ENCODE measurements at regions not wholly inside any gene's neighbourhood (a gene's known extent, or its start where the extent isn't known, plus 50 kb on each side); places are given as distances from the start of the nearest gene placed in this dataset.
A peak's percentile ranks its signal among the peaks of the same experiment; 100 is the strongest.

DNA sequence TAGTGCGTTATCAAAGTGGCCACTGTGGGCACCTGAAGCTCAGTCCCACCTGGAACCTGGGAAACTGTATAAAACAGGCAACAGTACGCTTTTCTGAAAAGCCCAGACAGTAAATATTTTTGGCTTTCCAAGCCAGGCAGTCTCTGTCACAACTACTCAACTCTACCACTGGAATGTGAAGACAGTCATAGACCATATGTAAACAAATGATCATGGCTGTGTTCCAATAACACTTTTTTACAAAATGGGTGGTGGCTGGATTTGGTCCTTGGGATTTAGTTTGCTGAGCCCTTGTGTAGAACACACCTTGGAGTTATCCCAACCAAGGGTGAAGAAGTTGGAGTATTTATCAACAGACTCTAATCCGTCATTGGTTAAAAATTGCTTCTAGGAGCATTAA, 259.9 kb downstream of the SKIDA1 start:
- TF ChIP-seq CTCF (IDR thresholded peaks at IDR 0.05) (peak in 1 of 6 experiments; percentile 9), EP300 (IDR thresholded peaks at IDR 0.05) (no peak)
